ENCODE measurements at regions not wholly inside any gene's neighbourhood (a gene's known extent, or its start where the extent isn't known, plus 50 kb on each side); places are given as distances from the start of the nearest gene placed in this dataset.

- TF ChIP-seq POLR2A (IDR thresholded peaks at IDR 0.05; ENCODE audit: low read length): no peak
- no peak for TF ChIP-seq GATA1 (IDR thresholded peaks at IDR 0.05; ENCODE audit: low read depth, low read length)
Observed at GRCh38 chr3:176785171-176785570, 412.1 kb downstream of the TBL1XR1 start.

Measured in erythroblast (primary cell).